H1 (cell line): ENCODE measurements at regions not wholly inside any gene's neighbourhood (a gene's known extent, or its start where the extent isn't known, plus 50 kb on each side); places are given as distances from the start of the nearest gene placed in this dataset.

Source experiments
- NANOG ChIP-seq: IDR thresholded peaks from 2 replicates; pipeline ENCODE4 v1.6.1; 2011; ENCODE audit warnings: low read length, low read depth, mild to moderate bottlenecking, inconsistent platforms; ENCODE audit not compliant: insufficient read depth, poor library complexity, severe bottlenecking
- SP4 ChIP-seq: IDR thresholded peaks from 2 replicates; pipeline ENCODE4 v1.6.1; 2012; ENCODE audit warnings: low read length, inconsistent platforms

GRCh38 chr3:106734712-106735111 is 642.5 kb upstream of the CCDC54 start (continued):
- TF ChIP-seq SP4 (no peak), NANOG (no peak)
